ENCODE measurements at regions not wholly inside any gene's neighbourhood (a gene's known extent, or its start where the extent isn't known, plus 50 kb on each side); places are given as distances from the start of the nearest gene placed in this dataset.
"Not testable (repeated sequence)": the region's sequence is repeated elsewhere in the genome, so short reads cannot be mapped to it uniquely, and the experiment has no call there.

DNA sequence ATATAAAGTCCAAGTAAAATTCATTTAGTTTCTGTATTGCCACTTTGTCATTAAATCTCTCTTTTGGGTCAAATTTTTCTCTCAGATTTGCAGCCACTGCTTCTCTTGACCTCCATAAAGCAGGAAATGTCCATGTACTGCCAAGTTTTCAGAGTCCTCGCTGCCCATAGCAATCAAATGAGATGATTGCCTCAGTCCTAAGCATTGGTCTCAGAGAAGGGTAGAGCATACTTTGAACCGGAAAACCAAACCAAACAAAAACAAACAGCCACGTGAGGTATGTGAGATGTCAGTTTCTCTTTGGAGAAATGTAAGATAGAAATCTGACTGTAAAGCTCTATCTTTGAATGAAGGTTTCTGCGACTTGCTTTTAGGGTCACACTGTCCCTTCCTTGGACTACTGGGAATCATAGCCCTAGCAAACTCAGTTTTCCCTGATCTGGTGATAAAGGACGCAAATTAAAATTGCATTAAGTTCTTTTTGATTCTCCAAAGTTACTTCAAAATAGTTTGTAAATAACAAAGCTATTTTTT, 505.4 kb upstream of the CITED2 start:
- Histone ChIP-seq H3K36me3 (no peaks in the 10 kb centered on the region), H3K4me3 (no peak overlapping the region), H3K27me3 (no peaks in the 10 kb centered on the region), H3K27ac (no peak overlapping the region), H3K9me3 (no peaks in the 10 kb centered on the region), H3K4me1 (peaks cover 3 to 33% (median 18%) of the 10 kb centered on the region in 12 donors)
- intact Hi-C loops (cut with DNase I), result loop anchor here in 9 of 10 donors (5.0 to 10.0 kb wide), 12 partner anchors 97 to 1045 kb away; partner anchors contain the start of gene CITED2 (in 6 of the 9)
- 77 to 86% (median 82%) methylated on average over 5 of the region's 5 CpGs for WGBS, 4 donors
- TF ChIP-seq POLR2A (IDR thresholded peaks at IDR 0.05), result no peak
- TF ChIP-seq, protein P1, sequence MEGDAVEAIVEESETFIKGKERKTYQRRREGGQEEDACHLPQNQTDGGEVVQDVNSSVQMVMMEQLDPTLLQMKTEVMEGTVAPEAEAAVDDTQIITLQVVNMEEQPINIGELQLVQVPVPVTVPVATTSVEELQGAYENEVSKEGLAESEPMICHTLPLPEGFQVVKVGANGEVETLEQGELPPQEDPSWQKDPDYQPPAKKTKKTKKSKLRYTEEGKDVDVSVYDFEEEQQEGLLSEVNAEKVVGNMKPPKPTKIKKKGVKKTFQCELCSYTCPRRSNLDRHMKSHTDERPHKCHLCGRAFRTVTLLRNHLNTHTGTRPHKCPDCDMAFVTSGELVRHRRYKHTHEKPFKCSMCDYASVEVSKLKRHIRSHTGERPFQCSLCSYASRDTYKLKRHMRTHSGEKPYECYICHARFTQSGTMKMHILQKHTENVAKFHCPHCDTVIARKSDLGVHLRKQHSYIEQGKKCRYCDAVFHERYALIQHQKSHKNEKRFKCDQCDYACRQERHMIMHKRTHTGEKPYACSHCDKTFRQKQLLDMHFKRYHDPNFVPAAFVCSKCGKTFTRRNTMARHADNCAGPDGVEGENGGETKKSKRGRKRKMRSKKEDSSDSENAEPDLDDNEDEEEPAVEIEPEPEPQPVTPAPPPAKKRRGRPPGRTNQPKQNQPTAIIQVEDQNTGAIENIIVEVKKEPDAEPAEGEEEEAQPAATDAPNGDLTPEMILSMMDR (IDR thresholded peaks at IDR 0.05), result no peak
- no peak for DNase-seq
- no peak for ATAC-seq

DNA sequence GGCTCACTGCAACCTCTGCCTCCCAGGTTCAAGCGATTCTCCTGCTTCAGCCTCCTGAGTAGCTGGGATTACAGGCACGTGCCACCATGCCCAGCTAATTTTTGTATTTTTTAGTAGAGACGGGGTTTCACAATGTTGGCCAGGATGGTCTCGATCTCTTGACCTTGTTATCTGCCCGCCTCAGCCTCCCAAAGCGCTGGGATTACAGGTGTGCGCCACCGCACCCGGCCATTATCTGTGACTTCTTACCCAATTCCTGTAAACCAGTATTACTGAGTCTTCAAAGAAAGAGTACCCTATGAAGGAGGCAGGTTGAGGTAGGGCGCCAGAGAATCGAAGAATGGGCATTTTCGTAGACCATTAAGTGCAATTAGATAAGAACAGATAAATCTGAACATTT, 504.8 kb upstream of the CITED2 start:
- DNase-seq, H3K9me3 ChIP-seq, H3K4me3 ChIP-seq, H3K27ac ChIP-seq, H3K36me3 ChIP-seq, H3K27me3 ChIP-seq, ATAC-seq: not testable (repeated sequence)
- intact Hi-C loops (cut with DNase I), result loop anchor here in 1 of 10 donors (10.0 kb wide), 1 partner anchor 566 kb away; no protein-coding TSS in a partner anchor
- peaks cover 3 to 27% (median 18%) of the 10 kb centered on the region in 12 donors for H3K4me1 ChIP-seq
- WGBS, 4 donors, result 95 to 97% (median 96%) methylated on average over 12 of the region's 12 CpGs

DNA sequence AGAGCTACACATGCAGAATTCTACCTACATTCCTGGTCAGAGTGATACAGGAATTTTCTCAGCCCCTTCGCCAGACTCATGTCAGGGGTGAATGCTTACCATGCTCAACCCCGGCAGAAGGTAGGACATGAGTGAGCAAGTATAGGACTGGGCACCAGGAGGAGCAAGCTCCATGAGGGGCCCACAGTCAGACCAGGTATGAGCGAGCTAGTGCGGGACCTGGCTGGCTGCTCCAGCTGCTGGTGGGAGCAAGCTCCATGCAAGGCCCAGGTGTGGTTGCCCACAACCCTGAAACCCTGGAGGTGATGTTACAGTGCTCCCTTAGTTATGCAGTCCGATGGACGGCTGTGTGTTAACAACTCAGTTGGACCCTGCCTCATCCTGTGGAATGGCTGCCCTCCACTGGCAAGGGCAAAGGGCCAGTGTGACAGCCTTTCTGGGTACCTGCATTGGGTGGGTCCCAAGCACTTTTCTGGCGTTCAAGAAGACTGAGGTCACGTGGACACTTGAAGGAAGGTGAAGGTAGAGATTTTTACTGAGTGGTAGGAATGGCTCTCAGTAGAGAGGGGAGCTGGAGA, 503.5 kb upstream of the CITED2 start:
- Histone ChIP-seq H3K36me3 (no peaks in the 10 kb centered on the region), H3K4me3 (no peak overlapping the region), H3K27me3 (no peaks in the 10 kb centered on the region), H3K9me3 (no peaks in the 10 kb centered on the region), H3K4me1 (peaks cover under 1 to 16% (median 11%) of the 10 kb centered on the region in 12 donors), H3K27ac (no peak overlapping the region)
- DNase-seq, result no peak
- intact Hi-C loops (cut with DNase I), result loop anchor here in 1 of 10 donors (10.0 kb wide), 1 partner anchor 567 kb away; no protein-coding TSS in a partner anchor
- ATAC-seq, result no peak
- TF ChIP-seq, protein P1 (IDR thresholded peaks at IDR 0.05), result no peak
- TF ChIP-seq POLR2A (IDR thresholded peaks at IDR 0.05), result no peak
- WGBS, 4 donors, result 95 to 97% (median 96%) methylated on average over 8 of the region's 8 CpGs

DNA sequence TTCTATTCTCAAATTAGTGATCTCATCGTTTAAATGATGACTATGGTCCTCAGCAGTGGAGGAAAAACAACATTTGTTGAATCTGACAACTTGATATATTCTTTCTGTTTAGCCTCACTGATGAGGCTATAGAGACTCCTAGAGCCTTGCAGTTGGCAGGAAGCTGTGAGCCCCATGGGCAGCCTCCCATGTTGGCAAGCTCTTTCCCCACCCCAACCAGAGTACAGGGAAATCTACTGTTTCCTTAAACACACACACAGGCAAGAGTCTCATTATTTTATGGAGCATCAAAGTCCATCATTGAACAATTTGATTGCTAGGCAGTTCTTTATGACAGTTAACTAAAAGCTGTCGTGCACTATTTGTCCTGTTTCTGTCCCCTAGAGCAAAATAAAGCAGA, 498.2 kb upstream of the CITED2 start:
- intact Hi-C loops (cut with DNase I), result loop anchor here in 1 of 10 donors (10.0 kb wide), 1 partner anchor 572 kb away; no protein-coding TSS in a partner anchor
- peak overlapping the region in 1 of 12 donors; percentile 32 for H3K27ac ChIP-seq

More for the DNA sequence above, 498.2 kb upstream of the CITED2 start:
- Histone ChIP-seq H3K4me1 (no peaks in the 10 kb centered on the region), H3K36me3 (no peaks in the 10 kb centered on the region), H3K9me3 (no peaks in the 10 kb centered on the region), H3K27me3 (no peaks in the 10 kb centered on the region), H3K4me3 (no peak overlapping the region)
- WGBS, 4 donors, result 66 to 77% (median 73%) methylated on average over 2 of the region's 2 CpGs
- DNase-seq (no peak), ATAC-seq (no peak)
- TF ChIP-seq POLR2A (IDR thresholded peaks at IDR 0.05), result no peak
- TF ChIP-seq, protein P1 (IDR thresholded peaks at IDR 0.05), result no peak

All from heart left ventricle (tissue), 16 donors.